ENCODE measurements at regions not wholly inside any gene's neighbourhood (a gene's known extent, or its start where the extent isn't known, plus 50 kb on each side); places are given as distances from the start of the nearest gene placed in this dataset.

DNA sequence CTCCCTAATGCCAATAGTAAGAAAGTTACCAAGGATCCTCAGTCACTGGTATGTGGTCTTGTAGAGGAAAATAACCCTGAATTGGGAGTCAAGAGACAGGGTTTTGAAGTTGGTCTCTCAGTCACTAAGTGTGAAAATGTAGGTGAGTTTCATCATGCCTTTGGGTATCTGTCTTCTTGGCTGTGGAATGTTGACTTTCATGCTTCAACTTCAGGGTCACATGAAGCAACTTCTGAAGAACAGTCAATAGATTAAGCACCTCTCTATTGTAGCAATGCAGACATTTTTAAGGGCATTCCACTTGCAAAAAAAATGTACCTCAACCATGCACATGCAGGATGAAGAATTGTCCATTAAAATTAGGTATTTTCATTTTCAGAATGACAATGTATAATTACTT is 194.6 kb downstream of the CSNK1G3 start:
- no peaks in the 10 kb centered on the region for H3K36me3 ChIP-seq (ENCODE audit: control insufficient read depth in 2 of 2, insufficient read depth in 1 of 2, low read length in 2 of 2)
- H3K9me3 ChIP-seq (ENCODE audit: control insufficient read depth, insufficient read depth, low read depth, low read length): no peaks in the 10 kb centered on the region
- no peaks in the 10 kb centered on the region for H3K4me1 ChIP-seq (ENCODE audit: control insufficient read depth, insufficient read depth, low read length)
- no peak overlapping the region for H3K4me3 ChIP-seq (ENCODE audit: low read depth, low read length)
- ChIA-PET POLR2A (no interaction called here), CTCF (no interaction called here)
- no peak overlapping the region for H3K27ac ChIP-seq (ENCODE audit: extremely low read depth, low read depth, low read length)
- TF ChIP-seq ZNF175 (tag by site-specific recombination; IDR thresholded peaks at IDR 0.05) (no peak), ZNF555 (tag by site-specific recombination; conservative IDR thresholded peaks at IDR 0.05) (no peak), SP7 (tag by site-specific recombination; IDR thresholded peaks at IDR 0.05) (no peak), ZNF16 (tag by site-specific recombination; IDR thresholded peaks at IDR 0.05; ENCODE audit: low read depth) (no peak), ZNF311 (tag by site-specific recombination; IDR thresholded peaks at IDR 0.05; ENCODE audit: borderline replicate concordance) (no peak), WT1 (tag by site-specific recombination; IDR thresholded peaks at IDR 0.05) (no peak), ZNF391 (tag by site-specific recombination; IDR thresholded peaks at IDR 0.05; ENCODE audit: borderline replicate concordance, low read depth) (no peak), ZNF785 (tag by site-specific recombination; IDR thresholded peaks at IDR 0.05) (no peak), ZSCAN30 (tag by site-specific recombination; IDR thresholded peaks at IDR 0.05) (no peak), ZNF48 (tag by site-specific recombination; IDR thresholded peaks at IDR 0.05) (no peak), KLF8 (tag by site-specific recombination; IDR thresholded peaks at IDR 0.05) (no peak), ZNF561 (tag by site-specific recombination; IDR thresholded peaks at IDR 0.05; ENCODE audit: borderline replicate concordance) (no peak)
- TF ChIP-seq, protein P1, sequence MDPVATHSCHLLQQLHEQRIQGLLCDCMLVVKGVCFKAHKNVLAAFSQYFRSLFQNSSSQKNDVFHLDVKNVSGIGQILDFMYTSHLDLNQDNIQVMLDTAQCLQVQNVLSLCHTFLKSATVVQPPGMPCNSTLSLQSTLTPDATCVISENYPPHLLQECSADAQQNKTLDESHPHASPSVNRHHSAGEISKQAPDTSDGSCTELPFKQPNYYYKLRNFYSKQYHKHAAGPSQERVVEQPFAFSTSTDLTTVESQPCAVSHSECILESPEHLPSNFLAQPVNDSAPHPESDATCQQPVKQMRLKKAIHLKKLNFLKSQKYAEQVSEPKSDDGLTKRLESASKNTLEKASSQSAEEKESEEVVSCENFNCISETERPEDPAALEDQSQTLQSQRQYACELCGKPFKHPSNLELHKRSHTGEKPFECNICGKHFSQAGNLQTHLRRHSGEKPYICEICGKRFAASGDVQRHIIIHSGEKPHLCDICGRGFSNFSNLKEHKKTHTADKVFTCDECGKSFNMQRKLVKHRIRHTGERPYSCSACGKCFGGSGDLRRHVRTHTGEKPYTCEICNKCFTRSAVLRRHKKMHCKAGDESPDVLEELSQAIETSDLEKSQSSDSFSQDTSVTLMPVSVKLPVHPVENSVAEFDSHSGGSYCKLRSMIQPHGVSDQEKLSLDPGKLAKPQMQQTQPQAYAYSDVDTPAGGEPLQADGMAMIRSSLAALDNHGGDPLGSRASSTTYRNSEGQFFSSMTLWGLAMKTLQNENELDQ (tag by site-specific recombination; IDR thresholded peaks at IDR 0.05; ENCODE audit: low read depth): no peak
- TF ChIP-seq, protein P2, sequence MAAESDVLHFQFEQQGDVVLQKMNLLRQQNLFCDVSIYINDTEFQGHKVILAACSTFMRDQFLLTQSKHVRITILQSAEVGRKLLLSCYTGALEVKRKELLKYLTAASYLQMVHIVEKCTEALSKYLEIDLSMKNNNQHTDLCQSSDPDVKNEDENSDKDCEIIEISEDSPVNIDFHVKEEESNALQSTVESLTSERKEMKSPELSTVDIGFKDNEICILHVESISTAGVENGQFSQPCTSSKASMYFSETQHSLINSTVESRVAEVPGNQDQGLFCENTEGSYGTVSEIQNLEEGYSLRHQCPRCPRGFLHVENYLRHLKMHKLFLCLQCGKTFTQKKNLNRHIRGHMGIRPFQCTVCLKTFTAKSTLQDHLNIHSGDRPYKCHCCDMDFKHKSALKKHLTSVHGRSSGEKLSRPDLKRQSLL (tag by site-specific recombination; IDR thresholded peaks at IDR 0.05): no peak

DNA sequence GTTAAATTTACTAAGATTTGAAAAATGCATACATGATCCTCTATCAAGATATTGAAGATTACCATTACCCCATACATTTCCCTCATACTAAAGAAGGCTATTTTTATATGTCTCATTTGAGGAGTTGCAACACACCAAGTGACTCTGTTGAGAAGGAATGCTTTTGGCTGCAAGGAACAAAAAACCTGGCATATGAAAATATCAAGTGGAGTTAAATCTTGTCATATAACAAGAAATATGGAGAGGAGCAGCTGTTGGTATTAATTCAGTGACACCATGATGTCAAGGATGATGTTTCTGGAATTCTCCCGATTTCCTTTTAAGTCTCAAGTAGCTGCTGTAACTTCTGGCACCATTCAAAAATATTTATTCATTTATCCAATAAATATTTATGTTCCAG is 193.8 kb downstream of the CSNK1G3 start:
- Histone ChIP-seq H3K9me3 (ENCODE audit: control insufficient read depth, insufficient read depth, low read depth, low read length) (no peaks in the 10 kb centered on the region), H3K4me1 (ENCODE audit: control insufficient read depth, insufficient read depth, low read length) (no peaks in the 10 kb centered on the region), H3K36me3 (ENCODE audit: control insufficient read depth in 2 of 2, insufficient read depth in 1 of 2, low read length in 2 of 2) (no peaks in the 10 kb centered on the region), H3K4me3 (ENCODE audit: low read depth, low read length) (no peak overlapping the region), H3K27ac (ENCODE audit: extremely low read depth, low read depth, low read length) (no peak overlapping the region)
- CTCF ChIA-PET: no interaction called here
- TF ChIP-seq ZNF521 (tag by site-specific recombination; IDR thresholded peaks at IDR 0.05) (no peak), ZNF391 (tag by site-specific recombination; IDR thresholded peaks at IDR 0.05; ENCODE audit: borderline replicate concordance, low read depth) (no peak), ZNF558 (tag by site-specific recombination; IDR thresholded peaks at IDR 0.05) (no peak), ZNF174 (tag by site-specific recombination; IDR thresholded peaks at IDR 0.05) (no peak), ZSCAN30 (tag by site-specific recombination; IDR thresholded peaks at IDR 0.05) (no peak), ZNF768 (tag by site-specific recombination; IDR thresholded peaks at IDR 0.05) (no peak), ZNF175 (tag by site-specific recombination; IDR thresholded peaks at IDR 0.05) (no peak), ZNF223 (tag by site-specific recombination; IDR thresholded peaks at IDR 0.05) (no peak), ZNF473 (tag by site-specific recombination; IDR thresholded peaks at IDR 0.05) (no peak), ZNF843 (tag by site-specific recombination; IDR thresholded peaks at IDR 0.05) (no peak), ZNF624 (tag by site-specific recombination; IDR thresholded peaks at IDR 0.05) (no peak), ZNF654 (tag by site-specific recombination; IDR thresholded peaks at IDR 0.05; ENCODE audit: low read depth) (no peak), RBAK (tag by site-specific recombination; IDR thresholded peaks at IDR 0.05) (no peak), ZNF677 (tag by site-specific recombination; IDR thresholded peaks at IDR 0.05) (no peak)
- TF ChIP-seq, protein P3, sequence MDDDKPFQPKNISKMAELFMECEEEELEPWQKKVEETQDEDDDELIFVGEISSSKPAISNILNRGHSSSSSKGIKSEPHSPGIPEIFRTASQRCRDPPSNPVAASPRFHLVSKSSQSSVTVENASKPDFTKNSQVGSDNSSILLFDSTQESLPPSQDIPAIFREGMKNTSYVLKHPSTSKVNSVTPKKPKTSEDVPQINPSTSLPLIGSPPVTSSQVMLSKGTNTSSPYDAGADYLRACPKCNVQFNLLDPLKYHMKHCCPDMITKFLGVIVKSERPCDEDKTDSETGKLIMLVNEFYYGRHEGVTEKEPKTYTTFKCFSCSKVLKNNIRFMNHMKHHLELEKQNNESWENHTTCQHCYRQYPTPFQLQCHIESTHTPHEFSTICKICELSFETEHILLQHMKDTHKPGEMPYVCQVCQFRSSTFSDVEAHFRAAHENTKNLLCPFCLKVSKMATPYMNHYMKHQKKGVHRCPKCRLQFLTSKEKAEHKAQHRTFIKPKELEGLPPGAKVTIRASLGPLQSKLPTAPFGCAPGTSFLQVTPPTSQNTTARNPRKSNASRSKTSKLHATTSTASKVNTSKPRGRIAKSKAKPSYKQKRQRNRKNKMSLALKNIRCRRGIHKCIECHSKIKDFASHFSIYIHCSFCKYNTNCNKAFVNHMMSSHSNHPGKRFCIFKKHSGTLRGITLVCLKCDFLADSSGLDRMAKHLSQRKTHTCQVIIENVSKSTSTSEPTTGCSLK (tag by site-specific recombination; IDR thresholded peaks at IDR 0.05): no peak
- TF ChIP-seq, protein P4, sequence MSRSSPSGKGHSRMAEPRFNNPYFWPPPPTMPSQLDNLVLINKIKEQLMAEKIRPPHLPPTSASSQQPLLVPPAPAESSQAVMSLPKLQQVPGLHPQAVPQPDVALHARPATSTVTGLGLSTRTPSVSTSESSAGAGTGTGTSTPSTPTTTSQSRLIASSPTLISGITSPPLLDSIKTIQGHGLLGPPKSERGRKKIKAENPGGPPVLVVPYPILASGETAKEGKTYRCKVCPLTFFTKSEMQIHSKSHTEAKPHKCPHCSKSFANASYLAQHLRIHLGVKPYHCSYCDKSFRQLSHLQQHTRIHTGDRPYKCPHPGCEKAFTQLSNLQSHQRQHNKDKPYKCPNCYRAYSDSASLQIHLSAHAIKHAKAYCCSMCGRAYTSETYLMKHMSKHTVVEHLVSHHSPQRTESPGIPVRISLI (tag by site-specific recombination; IDR thresholded peaks at IDR 0.05): no peak
- TF ChIP-seq, protein P5, sequence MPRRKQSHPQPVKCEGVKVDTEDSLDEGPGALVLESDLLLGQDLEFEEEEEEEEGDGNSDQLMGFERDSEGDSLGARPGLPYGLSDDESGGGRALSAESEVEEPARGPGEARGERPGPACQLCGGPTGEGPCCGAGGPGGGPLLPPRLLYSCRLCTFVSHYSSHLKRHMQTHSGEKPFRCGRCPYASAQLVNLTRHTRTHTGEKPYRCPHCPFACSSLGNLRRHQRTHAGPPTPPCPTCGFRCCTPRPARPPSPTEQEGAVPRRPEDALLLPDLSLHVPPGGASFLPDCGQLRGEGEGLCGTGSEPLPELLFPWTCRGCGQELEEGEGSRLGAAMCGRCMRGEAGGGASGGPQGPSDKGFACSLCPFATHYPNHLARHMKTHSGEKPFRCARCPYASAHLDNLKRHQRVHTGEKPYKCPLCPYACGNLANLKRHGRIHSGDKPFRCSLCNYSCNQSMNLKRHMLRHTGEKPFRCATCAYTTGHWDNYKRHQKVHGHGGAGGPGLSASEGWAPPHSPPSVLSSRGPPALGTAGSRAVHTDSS (tag by site-specific recombination; IDR thresholded peaks at IDR 0.05): no peak
- POLR2A ChIA-PET: no interaction called here

All from HEK293 (cell line).